ENCODE measurements at regions not wholly inside any gene's neighbourhood (a gene's known extent, or its start where the extent isn't known, plus 50 kb on each side); places are given as distances from the start of the nearest gene placed in this dataset.
A peak's percentile ranks its signal among the peaks of the same experiment; 100 is the strongest.

DNA sequence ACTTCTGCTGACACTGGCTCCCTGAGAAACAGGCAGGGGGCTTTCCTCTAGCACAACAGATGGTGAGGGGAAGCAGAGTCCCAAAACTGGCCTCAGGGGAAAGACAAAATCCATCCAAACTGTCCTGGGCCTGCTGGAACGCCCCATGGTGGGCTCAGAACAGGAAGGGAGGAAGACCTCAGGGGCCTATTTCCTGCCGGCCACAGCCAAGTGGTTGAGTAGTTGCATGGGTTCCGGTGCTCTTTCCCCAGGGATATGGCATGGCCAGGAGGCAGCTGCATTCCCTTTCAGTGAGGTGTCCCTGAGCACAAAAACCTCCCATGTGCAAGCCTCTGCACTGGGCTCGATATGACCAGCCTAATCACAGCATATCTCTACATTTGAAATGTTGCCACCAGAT, 303.0 kb upstream of the IRX5 start:
- DNase-seq = peak; percentile 42

DNA sequence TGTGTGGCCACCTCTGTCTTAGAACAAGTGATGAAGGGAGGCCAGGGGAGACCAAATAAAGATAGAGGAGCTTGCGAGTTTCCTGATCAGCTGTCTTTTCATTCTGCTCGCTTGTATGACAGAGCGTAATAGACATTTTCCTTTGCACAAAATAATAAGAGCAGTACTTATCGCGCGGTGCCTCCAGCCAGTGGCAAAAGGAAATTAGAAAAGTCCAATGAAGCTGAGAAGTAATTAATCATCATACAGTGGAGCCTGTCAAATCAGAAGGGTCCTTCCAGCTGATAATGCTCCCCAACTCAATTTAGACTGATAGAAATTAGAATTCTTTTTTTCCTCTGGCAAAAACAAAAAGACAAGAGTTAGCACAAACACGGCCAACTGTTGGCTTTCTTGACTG, 307.0 kb upstream of the IRX5 start:
- DNase-seq = no peak

DNA sequence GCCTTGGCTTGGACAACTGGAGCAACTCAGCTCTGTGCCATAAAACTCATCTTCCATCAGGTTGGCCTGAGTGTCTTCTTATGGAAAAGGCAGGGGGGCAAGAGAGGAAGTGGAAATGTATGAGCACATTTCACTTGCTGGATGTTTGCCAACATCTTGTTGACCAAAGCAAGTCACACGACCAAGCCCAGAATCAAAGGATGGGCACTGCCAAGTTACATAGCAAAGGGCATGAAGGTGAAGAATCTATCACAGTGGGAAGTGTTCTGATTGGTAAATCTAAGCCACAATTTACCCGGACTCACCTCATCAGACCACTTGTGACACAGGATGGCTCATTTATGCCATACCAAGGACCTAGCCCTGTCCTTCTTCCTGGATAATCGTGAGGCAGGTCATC, 310.5 kb upstream of the IRX5 start:
- DNase-seq = no peak

DNA sequence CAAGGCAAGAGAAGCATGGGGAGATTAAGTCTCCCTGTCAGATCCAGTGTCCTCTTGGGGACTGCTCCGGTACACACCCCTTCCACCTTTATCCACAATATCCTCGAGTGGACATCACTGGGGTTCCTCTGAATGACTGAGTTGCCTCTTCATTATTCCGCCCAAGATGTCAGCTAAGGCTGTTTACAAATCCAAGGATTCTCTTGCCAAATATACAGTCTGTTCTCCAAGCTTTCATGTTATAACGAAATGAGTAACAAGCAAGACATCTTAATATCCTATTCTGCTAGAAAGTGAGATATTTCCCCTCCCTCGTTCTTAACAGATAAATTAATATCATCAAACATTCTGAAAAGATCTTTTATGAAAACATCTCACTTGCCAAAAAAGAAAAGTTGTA, 314.1 kb upstream of the IRX5 start:
- DNase-seq = no peak

DNA sequence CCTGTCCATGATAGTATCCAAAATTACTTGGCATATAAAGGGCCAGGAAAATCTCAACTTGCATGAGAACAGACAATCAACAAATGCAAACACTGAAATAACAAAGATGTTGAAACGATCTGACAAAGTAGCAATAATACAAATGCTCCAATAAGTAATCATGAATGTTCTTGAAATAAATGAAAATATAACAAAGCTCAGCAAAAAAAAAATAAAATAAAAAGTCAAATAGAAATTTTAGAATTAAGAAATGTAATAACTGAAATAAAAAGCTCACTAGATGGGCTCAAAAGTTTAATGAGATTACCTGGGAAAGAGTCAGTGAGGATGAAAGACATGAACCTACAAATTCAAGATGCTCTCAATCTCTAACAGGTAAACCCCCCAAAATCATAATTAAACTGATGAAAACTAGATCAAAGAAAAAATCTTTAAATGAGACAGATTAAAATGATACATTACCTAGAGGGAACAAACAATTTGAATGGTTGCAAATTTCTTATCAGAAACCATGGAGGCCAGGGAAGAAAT, 319.0 kb upstream of the IRX3 start:
- DNase-seq = no peak

DNA sequence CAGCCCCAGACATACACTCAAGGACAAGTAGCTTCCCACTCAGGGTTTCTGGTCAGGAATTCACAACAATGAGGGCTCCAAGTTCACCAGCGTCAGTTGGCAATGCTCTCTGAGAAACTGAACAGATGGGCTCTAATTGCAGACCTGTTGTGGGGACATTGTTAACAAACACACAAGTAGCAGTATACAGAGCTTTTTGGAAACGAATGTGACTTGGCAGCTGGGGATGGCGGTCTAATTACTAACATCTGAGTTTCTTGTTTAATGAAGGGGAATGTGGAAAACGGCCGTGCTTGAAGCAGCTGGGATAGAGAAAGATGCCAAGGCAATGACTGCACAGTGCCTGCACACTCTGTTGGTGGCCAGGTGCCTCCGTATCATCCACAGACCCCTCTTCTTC, 316.1 kb upstream of the IRX3 start:
- peak; percentile 16 for DNase-seq

DNA sequence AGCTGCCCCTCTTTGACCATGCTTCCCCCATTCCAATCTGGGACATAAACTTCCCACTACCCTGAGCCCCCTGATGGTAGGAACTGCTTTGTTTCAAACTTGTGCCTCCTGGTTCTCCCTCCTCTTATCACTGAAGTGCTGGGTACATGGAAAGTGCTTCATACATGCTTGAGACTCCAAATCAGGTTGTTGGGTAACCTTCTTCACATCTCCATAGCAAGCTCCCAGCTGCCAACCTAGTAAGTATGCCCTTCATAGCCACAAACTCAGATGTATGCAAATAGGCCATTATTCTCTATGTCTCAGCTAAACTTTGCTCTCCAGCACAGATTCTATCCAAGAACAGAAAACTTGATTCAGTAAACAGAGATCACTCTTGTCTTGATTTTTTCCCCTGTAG, 310.6 kb upstream of the IRX3 start:
- DNase-seq = no peak

DNA sequence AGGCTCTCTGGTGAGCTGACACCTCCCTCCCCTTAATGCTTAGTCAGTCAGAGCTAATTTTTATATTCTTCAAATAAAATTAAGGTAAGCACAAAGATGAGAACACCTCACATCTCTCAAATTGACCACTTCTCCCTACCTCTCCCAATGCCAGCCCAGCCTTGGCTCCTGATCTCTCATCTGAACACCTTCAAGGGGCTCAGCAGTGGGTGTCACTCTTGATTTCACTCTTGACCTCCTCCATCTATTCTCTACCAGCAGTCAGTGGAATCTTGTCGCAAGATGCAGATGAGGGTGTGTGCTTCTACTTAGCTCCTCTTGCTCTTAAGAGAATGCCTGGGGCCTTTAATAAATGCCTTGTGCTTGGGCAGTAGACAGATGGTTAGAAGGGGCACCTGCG, 309.0 kb upstream of the IRX3 start:
- no peak for DNase-seq

DNA sequence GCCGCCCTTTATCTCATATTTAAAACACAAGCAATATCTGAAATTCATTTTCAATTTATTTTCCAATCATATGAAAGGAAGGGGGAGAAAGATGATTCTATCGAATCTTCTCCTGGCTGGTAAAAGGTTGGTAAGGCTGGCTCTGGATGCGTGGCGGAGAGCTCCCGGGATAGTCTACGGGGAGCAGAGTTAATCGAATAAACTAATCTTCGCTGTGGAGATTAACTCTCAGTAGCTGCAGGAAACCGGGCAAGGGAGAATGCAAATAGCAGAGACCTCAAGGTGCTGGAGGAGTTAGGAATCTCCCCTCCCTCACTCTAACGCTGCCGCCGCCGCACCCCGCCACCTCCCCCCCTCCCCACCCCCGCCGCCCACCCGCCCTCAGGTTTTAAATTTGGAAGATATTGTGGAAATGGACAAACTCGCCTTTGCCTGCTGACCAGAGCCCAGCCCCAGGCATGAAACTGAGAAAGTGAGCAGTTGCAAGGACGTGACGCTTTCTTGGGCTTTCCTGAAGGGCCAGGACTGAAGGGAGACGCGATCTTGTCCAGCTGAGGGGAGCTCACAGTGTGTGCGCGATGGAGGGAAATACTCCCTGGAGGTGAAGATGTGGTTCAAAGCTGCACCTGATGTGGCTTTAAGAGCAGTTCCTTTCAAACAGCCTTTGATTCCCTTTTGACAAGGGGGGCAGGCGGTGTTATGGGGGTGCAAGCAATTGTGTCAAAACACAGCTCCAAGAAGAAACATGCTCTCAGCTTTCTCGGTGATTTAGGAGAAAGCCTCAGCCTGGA, 308.2 kb upstream of the IRX3 start:
- no peak for DNase-seq

DNA sequence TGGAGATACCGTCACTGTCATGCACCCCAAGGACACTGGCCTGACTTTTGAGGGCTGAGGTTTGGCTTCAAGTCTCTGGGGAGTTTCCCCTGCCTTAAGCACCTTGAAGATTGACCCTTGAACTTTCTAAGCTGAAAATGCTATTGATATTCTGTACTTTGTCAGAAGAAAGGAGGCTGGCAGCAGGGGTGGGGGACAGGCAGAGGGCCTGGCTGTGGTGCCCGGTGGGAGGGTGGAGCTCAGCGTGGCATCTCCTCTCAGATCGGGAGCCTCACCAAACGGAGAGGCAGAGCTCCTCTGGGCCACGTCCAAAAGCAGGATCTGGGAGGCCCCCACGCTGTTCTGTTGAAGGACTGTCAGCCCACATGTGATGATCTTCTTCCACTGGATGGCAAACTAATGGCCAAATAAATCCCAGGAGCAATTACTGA, 305.2 kb upstream of the IRX3 start:
- no peak for DNase-seq

DNA sequence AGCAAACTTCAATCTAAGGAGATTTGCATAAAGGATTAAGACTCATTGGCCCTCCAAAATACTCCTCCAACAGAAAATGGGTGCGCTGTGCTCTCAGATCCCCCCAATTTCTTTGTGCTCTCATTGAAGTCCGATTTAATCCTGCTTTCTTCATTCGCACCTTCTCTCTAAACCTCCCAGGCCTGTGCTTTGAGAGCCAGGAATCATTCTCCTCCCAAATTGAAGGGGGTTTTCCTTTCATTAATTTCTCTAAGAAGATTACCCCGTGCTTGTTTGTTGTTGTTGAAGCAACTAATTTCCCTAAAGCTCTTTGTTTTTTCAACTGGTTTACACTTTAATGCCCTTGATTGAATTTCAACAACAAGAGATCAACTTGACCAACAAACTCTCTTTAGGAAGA, 304.2 kb upstream of the IRX3 start:
- no peak for DNase-seq

DNA sequence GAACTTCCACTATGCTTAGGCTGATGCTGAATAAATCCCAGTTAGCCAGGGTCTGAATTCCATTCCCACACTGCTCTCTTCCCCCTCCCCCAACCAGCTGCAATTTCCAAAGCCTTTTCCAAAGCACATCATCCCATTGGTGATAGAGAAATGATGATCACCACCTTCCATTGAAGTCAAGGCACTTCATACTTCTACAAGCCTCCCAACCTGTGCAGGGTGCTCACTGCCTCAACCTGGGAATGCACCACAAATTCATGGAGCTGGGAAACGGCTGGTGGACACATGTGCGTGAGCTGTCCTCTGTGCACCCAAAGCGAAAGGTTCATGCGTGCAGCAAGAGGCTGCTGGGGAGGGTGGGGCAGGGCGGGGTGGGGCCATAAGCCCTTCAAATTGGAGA, 302.7 kb upstream of the IRX3 start:
- no peak for DNase-seq

DNA sequence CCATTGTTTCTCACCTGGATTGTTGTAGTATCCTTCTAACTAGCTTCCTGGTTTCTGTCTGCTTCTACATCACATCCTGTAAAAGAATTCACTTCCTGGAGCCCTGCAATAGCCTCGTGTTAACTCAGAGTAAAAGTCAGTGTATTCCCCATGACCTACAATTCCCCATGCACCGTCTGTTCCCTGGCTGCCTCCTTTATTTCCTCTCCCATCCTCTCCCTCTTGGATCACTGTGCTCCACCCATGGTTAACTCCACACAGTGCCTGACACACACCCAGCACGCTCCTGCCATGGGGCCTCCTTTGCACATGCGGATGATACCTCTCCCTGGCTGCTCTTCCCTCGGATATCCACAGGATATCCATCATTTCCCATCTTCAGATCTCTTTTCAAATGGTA, 301.4 kb upstream of the IRX3 start:
- no peak for DNase-seq

DNA sequence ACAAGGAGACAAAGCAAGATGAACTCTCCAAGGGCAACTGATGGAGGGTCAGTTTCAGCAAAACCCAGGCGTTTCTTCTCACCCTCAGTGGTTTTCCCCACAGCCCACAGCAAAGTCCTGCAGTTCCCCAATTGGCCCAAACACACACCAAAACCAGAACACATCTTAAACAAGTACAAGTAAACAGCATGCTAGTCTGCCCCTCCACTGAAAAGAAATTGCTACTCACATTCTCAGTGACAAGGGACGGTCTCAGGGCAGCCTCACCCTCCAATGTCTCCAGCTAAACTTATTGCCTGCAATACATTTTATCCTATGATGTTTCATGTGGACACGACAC, 300.6 kb upstream of the IRX3 start:
- no peak for DNase-seq

DNA sequence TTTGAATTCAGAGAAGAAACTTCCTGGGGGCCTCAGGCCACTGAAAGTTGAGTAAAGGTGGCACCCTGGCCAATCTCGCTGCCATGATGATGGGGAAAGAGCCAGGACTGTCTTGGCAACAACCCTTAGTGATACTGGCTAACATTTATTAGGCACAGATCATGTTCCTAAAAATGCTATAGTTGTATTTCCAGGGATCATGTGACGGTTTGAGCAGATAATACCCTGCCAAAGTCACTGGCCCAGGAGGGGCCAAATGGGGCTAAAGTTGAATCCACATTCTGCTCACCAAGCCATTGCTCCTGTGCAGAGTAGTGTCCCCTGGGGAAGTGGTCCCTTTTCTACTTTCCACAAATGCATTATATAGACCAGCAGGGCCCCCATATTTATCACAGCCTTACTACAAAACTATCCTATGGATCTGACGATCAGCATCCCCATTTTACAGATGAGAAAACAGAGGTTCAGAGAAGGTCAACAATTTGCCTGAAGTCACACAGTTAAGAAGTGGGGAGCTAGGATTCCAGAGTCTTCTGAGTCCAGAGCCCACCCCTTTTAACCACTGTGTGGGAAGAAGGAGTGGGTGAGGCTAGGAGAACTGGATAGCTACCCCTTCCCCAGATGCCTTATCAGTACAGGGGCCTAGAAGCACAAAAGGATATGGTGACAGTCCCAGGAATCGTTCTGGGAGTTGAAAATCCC, 300.0 kb upstream of the IRX3 start:
- no peak for DNase-seq

DNA sequence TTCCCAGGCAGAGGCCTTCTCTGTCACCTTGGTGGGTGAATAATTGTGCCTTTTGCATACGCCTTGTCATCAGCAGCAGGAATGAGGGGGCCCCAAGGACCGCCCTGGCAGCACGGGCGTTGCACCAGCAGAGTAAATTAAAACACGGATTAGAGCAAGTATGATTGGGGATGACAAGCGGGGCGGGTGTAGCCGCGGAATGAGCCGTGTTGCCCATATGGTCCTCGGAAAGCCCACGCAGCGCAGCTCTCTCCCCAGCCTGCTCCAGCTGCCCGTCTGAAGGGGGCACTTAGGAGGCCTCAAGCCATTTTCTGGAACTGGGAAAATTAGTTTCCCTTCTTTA, 299.4 kb upstream of the IRX3 start:
- peak; percentile 4 for DNase-seq

DNA sequence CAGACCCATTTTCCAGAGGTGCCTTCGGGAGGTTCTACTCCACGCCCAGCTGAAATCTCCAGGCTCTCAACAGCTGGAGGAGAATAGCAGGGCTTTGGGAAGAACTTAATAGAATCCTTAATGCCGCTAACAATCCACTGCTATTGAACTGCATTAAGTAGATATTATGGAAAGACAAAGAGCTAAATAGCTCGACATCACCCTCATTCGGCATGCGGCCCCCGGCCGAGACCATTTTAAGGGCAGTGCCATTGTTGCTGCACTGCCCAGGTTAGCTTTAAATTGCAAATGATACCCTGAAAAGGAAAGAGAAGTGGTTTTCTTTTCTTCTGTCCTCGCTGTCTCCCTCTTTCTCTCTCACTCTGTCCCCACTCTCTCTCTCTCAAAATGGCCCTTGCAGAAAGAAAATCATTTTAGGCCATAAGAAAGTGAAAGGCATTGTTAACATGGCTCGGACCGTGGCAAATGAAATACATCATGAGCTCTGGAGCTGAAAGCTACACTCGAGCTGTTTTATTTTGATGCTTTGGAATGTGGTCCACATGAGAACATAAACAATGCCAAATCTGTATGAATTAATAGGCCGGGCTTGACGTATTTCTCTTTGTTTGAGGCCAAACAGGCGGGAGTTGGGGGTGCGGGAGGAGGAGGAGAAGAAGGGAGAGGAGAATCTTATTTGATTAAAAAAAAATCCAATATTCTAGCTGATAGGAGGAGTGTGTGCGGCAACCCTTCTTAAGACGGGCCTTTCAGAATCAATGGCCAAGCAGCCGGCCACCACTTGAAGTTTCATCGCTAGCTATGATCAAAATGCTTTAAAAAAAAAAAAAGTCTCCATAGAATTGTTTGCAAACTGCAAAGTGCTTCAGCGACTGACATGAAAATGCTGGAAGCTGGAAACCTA, 298.8 kb upstream of the IRX3 start:
- DNase-seq = no peak

DNA sequence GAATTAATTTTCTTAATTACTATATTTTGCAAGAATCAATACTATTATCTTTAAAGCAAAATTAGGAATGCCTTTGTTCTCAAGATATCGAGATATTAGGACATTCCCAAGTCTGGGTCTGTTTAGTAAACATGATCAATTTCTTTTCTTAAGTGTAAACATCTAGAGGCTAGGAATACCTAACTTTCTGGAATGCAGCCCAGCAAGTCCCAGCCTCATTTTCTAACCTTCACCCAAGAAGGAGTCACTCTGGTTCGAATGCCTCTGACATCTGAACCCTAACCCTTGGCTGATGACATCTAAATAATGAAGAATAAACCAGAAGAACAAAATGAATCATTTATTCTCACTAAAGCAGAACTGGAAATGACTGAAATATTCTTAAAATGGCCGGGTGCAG, 297.5 kb upstream of the IRX3 start:
- DNase-seq = no peak

DNA sequence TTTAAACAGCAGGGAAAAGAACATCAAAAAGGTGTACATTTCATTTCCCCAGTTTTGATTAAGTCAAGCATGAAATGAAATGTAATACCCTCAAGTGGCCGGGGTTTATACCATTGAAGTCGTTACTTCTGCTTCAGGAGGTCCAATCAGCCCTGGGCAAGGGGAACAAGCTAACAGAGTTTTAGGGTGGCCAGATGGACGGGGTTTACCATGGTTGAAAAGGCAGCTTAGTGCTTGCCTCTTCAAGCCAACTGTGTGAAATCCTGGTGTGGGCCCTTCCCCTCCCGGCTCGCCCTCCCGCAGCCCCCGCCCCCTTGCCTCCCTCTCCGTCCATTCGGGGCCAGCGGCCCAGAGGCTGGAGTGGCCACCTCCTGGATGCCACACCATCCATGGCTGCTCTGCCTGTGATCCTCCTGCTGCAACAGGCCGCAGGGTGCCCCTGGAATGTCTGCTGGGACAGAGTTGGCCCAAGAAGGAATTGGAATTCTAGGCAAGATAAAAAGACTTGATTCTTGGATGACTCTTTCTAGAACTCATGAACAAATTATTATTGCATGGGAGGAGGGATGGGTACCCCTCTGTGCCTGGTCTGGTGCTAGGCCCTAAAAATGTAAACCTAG, 296.2 kb upstream of the IRX3 start:
- DNase-seq = no peak

DNA sequence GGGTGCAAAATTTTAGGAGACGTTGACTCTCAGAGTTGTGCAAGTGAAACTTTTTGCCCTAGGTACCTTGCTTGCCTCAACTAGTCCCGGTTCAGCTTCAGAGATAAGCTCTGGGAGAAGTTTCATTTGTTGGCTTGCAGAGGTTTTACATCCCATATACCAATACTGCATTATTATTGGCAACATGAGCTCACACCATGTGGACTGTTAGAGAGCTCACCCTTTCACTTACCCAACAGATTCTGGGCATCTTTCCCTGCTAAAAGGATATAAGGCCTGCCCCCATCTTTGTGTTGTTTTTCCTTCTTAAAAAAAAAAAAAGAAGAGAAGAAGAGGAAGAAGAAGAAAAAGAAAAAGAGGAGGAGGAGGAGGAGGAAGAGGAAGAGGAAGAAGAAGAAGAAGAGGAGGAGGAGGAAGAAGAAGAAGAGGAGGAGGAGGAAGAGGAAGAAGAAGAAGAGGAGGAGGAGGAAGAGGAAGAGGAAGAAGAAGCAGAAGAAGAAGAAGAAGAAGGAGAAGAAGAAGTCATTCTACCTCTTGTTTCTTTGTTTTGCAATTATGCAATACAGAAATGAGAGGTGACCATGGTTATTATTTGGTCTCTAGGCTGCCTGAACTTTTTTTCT, 292.6 kb upstream of the IRX3 start:
- DNase-seq = no peak

DNA sequence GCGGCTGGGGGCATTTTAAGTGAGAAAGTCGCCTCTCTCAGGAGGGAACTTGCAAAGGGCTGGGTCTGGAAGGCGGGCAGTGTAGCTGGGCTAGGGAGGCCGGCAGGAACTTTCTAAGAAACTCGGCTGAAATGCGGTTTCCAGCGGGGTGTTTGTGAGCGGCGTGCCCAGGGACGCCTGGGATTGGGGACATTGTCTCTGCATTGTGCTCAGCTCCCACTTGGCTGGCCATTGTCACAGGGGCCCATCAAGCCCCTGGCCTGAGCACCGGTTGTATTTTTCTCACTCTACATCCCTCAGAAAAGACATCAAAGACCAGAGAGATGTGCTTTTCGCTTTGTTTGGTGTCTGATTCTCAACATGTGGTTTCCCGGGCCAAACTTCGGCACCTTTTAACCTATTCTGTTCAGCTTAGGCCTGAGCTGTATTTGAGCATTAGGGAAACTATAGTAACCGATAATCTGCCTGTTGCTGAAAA, 291.1 kb upstream of the IRX3 start:
- DNase-seq = no peak

DNA sequence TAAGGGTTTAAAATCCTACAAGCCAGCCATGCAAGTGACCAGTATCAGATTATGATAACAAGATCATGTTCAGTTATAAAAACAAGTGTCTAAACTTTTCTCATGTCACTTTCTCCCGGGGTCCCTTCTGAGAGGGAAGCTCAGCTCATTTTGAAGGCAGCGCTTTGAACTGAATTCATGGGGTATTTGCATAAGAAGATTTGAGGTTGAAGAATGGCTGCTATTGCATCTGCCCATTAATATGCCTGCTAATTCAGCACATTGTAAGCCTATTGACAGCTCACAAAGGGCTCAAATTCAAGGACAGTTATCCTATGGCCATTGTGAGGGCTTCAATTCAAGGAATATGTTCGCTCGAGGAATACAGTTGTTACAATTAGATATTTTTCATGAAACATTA, 290.2 kb upstream of the IRX3 start:
- no peak for DNase-seq
